Left colon (tissue), 2 donors: ENCODE measurements at regions not wholly inside any gene's neighbourhood (a gene's known extent, or its start where the extent isn't known, plus 50 kb on each side); places are given as distances from the start of the nearest gene placed in this dataset.
A peak's percentile ranks its signal among the peaks of the same experiment; 100 is the strongest.

Experiments used
- ATAC-seq: fragments of 200-7000 bp; cut with Tn5 transposase; one replicate; pipeline ENCODE4 v1.9.1; 2020; ENCODE audit warnings: mild to moderate bottlenecking, moderate library complexity
- DNase-seq, 2 donors: peaks; one replicate each; pipeline ENCODE4 v3.0.0-alpha.2; 2020
- intact Hi-C, 2 donors: fragments of 100-400 bp; cut with DNase I in 1 of 2; cut with micrococcal nuclease in 1 of 2; formaldehyde crosslinking; loops; one replicate each; pipeline versions ENCODE4 v1.11.2 to v1.14.0; 2022; cut with DNase I, micrococcal nuclease
- donor health status: DM: no; HTN: no; CAD: no.
- donor health status: DM: yes; HTN: yes; CAD: no.

DNA sequence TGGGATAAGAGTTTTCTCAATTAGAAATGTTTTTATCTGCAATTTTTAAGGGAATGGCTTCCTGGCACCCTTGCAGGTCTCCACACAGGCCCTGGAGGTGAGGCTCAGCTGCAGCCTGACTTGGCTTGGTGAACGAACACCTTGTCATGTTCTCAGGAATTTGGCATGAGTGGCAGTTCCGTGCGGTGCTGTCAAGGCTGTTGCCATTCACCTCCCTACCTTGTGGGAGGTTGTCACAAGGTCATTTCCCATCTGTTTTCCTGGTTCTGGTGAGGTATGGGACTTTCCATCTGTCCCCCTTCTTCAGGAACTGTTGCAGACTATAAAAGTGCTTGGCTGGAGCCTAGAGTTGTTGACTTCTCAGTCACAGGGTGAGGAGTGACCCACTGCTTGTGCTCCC, 82.9 kb downstream of the ELOVL4 start:
- intact Hi-C loops = no loop called here
- no peak for ATAC-seq

DNA sequence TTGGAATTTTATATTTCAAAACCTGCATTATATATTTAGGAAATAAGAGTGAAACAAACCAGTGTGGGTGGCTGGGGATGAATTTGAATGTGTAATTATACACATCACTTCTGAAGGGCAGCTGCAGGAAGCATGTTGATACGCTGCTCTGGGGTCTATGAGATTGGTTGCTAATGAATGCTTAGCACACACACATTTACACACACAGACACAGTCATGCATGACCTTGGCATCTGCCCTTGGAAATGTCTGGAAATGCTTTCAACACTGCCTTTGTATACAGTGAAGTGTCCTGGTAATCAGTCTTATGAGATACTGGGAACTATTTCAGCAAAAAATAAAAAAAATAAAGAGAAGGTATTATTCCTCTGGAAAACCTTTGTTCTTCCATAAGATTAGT, 83.4 kb downstream of the ELOVL4 start:
- intact Hi-C loops = no loop called here
- no peak for DNase-seq
- ATAC-seq = no peak

More for the DNA sequence above, 82.9 kb downstream of the ELOVL4 start:
- DNase-seq = no peak

DNA sequence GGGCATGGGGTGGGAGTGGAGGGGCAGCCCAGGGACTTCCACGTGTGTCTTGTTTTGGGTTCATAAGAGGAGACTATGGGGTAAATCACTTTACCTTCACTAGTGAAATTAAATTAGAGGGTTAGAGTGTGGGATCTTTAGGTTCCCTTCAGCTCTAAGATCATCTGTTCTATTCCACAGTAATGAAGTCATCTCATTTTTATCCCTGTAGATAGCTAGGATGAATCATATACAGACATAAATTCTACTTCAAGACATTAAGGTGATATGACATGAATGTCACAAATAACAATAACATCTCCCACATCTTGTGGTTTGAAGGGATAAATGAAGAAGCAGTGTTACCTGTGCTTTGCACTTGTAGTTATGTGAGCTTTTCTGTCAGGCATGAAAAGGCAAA, 83.8 kb downstream of the ELOVL4 start:
- no peak for DNase-seq
- intact Hi-C loops = no loop called here
- no peak for ATAC-seq

DNA sequence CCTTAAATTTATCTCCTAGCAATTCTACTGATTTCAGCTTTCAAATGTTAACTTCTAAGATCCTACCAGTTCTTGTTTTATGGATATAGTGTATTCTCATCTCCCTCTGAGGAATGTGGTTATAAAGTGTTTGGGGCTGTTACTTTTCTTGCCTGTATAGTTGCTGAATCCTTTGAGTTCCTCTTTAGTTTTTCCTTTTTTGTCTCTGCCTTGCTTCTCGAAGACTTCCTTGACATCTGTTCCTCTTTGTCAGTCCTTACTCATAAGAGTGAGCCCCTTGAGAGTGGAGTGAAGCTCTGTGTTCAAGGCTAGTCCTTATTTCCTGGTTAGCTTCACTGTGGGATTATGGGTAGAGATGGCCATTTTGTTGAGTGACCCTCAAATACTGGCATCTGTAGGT, 84.6 kb downstream of the ELOVL4 start:
- DNase-seq (no peak), ATAC-seq (no peak)
- intact Hi-C loops = no loop called here

DNA sequence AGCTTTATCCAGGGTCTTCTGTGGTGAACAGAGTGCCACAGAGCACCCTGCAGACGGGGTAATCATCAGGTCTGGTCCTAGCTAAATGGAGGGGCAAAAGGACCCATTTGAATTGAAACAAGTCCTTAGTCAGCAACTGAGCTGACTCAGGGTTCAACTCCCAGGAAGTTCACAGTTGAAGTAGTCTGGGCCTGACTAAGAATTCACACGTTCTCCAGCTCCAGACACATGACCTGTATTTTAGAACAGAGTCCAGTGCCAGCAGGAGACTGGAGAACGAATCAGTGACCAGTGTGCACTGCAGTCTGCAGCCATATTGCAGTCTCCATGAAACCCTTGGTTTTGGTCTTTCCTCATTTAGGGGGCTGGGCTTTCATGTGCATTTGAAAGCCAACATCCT, 85.2 kb downstream of the ELOVL4 start:
- no peak for ATAC-seq
- no peak for DNase-seq
- intact Hi-C loops = no loop called here

DNA sequence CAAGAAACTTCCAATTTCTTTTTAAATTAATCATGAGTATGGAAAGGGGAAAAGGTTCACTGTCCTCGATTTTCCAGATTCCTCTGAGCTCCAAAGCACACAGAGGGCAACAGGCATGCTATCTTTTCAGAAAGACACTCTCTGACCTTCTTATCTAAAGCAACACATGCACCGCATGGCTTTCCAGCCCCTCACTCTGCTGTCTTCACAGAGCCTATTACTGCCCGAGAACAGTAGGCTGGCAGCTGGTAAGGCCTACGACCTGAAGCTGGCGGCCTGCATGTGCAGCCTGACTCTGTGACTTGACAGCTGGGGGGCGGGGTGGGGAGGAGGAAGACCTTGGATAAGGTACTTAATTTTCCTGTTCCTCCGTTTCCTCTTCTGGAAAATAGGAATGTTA, 86.3 kb downstream of the ELOVL4 start:
- DNase-seq = no peak
- ATAC-seq = no peak
- intact Hi-C loops = no loop called here

DNA sequence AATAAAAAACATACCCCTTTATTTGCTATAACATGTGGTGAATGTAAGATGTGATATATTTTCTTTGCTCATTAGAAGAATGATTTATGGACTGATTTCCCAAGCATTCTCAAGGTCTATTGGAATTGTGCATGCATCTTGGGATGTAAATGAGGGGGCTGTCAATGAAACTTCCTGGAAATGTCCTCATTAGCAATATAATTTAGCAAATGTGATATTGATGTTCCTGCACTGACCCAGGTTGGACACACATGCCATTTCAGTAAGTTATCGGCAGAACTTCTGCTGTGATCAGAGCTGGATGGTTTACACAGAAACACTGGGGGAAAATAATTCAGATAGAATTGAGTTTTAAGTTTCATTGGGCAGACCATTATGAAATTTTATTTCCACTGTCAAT, 99.9 kb downstream of the ELOVL4 start:
- DNase-seq = no peak
- no peak for ATAC-seq
- intact Hi-C loops = no loop called here

DNA sequence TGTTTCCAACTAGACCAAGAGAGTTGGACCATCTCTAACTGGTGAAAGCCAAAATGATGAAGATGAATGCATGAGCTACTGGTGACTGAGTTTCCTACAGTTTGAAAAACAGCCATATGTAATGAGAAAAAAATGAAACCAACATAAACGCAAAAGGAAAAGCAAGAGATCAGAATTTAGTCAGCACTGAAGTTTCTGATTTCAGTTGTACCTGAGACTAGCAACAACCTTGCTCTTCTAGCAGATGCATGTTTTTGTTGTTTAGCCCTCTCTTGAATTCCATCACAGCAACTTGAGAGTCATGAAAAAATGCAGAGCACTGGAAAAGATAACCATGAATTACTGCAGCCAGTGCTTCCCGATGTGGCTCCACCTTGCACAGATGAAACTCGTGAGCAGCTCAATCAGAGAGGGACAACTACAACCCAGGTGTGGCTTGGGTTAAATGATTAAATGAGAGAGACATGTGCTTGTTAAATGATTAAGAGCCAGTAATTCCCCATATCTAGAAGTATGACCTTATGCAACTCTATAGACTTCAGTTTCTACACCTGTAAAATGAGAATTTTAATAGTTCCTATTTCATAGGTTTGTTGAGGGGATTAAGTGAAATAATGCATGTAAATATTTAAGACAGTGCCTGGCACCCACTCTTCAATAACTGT, 104.8 kb downstream of the ELOVL4 start:
- no peak for DNase-seq
- ATAC-seq = no peak
- intact Hi-C loops = no loop called here

DNA sequence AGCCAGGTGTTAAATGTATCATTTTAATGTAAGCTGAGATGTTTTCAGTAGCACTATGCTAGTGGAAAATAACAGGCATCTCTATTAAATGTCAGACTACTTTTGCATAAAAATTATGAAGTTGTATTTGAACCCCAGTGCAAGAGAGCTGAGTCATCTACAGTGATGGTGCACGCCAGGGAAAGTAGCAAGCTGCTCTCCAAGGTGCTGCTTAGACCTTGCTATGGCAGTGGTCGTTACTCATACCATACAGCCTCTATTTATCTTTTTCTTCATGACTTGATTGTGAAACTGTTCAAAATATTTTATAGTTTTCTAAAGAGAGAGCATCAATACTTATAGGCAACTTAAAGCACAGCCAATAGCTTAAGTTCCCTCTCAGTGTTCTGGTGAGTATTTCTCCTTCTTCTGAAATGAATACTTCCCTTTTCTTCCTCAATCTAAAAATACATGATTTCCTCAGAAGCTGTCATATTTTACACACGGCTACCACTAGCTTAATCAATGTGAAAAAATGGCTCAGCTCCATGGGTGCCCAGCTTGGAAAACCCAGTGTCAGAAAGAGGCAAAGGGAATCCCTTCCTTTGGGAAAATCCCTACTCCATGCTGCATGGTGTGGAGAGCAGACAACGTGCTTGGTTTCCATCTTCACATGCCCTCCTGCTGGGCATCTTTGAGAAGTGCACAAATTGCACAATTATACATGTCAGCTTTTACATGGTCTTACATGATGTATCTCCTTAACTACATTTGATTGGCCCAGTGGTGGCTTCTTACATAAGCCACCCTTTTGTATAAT, 105.6 kb downstream of the ELOVL4 start:
- intact Hi-C loops = no loop called here
- ATAC-seq = no peak

DNA sequence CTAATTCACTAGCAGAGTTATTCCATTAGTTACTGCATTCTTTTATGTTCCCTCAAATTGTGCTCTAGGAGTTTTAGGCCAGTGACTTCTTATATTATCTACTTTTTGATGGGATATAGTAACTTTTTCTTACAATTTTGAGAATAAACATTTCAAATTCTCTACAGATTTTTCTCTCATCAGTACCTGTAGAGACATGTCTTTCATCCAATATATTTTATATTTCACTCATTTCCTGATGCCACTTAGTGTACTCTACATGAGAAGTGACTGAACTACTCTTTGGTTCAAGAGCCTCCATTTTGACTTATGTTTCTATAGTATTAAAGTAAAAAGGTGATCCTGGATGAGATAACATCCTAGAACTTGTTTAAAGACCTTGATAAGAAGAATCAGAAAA, 108.5 kb downstream of the ELOVL4 start:
- intact Hi-C loops = no loop called here
- ATAC-seq (no peak), DNase-seq (no peak)

More for the DNA sequence above, 105.6 kb downstream of the ELOVL4 start:
- DNase-seq = no peak

DNA sequence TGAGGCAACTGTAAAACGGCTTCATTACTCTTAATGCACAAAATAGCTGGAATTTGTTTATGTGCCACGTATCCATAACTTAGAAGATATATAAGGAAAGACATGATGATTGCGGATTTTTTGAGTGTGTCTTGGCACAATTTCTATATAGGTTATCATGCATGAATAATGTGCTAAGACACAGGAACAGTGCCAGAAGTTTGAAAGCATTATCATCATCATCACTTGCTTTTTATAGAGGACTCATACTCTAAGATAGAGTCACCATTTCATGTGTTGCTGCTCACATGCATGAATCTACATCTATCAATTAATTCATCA, 113.4 kb downstream of the ELOVL4 start:
- intact Hi-C loops = no loop called here
- DNase-seq (no peak), ATAC-seq (no peak)

DNA sequence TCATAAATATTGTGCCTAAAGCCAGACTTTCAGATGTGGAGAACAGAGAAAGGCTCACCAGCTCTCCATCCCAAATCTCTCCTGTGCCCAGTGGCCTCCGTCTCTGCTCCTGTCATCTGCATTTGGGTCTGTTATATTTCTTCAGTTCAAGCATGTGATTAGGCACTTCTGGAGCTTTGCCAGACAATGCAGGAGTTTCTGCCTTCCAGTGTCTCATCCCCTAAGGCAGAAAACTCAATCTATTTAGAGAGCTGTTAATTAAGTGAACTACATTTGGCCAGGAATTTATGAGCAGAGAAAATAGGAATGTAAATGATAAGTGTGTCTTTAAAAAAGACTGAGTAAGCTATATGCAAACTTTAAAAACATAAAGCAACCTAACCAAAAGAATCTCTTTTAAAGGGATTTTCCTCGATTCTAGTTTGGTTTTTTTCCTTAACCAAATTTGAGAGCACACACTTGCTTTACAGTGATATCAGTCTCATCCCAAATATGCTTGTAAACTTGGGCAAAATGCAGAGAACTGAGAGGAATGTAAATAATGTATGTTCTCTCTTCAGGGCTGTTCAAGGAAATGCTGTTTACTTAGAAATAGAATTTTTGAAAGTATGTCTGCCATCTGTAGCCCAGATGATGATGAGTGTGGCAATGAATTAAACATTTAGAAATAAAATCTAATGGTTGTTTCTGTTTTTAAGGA, 113.9 kb downstream of the ELOVL4 start:
- ATAC-seq = no peak
- no peak for DNase-seq
- intact Hi-C loops = no loop called here

DNA sequence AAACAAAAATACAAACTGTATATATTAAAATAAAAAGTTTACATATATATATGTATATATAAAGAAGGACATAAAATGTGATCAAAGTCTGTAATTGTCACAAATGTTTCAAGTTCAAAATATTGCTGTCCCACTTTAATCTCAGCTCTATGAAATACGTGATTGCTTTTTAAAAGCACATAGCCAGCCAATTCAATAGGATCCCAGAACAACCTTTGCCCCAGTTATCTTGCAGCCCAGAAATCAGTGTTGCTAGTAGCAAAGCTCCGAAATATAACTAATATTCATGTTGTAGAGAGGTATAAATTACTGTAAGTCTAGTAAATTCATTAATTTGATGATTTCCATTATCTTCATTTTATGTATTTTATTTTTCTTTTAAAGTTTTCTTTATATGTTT, 114.6 kb downstream of the ELOVL4 start:
- DNase-seq (no peak), ATAC-seq (no peak)
- intact Hi-C loops = no loop called here

DNA sequence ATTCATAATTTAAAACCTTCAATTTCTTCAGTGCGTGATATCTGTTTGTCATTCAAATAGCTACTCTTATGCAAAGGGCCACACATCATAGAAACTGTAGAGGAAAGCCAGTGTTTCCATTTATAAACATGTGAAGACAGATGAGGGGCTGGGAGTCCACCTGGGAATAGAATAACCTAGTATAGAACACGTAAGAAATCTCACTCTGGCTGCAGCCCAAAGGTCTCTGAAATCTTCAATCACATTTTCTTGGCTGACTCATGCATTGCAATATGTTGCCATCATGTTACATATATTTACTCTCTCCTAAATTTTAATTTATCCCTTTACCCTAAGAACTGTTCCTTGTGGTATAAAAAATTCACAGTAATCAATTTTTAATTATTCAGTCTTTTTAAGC, 123.2 kb downstream of the ELOVL4 start:
- ATAC-seq = no peak
- intact Hi-C loops = no loop called here
- no peak for DNase-seq

DNA sequence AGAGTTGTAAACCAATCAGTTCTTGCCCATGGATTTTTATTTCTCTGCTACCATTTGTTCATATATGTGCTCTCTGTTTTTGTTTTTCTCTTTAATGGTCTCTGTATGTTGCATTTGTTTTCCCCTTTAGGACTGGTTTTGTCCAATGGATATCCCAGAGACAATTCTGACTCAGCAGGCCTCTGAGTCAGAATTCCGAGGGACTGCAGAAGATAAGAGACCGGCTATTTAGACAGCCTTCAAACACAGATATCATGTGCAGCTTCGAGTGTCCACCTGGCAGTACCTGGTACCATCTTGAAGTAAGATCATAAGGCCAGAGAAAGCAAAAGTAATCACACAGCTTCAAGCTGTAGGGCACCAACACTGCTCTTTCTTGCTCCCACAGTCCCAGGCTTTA, 125.5 kb downstream of the ELOVL4 start:
- no peak for DNase-seq
- no peak for ATAC-seq
- intact Hi-C loops = no loop called here

DNA sequence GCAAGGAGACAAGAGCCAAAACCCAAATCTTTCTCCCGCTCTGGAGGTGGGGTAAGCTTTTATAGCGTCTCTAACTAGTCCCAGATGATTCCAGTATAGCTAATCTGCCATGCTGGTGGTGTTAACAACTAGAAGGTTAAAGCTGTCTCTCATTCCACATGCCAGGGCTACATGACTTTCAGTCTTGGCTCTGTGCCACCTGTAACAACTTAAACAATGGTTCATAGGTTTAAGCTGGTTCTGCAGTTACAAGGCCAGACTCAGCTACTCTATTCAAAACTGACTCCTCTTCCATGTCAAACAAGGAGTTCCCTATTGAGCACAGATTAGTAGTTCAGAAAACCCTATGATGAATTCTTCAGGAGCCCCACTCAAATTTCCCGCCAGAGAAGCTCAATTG, 128.9 kb downstream of the ELOVL4 start:
- no peak for ATAC-seq
- DNase-seq = no peak
- intact Hi-C loops = no loop called here

DNA sequence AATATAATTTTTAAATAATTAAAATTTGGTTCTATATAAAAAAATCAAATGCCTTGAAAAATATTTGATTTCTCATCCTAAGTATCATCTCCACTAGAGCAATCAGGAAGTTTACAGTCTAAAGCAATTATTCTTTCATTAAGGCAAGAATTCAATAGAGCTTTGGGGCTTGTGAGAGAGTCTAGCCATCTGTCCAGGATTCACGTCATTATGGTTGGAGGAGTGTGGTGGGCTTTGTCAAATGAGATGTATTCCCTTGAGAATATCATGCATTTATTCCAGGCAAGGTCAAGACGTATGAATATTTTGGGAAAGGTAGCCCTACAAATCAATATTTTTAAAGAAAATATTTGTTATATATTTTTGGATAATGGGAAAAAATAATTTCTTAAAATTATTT, 132.4 kb downstream of the ELOVL4 start:
- intact Hi-C loops = no loop called here

DNA sequence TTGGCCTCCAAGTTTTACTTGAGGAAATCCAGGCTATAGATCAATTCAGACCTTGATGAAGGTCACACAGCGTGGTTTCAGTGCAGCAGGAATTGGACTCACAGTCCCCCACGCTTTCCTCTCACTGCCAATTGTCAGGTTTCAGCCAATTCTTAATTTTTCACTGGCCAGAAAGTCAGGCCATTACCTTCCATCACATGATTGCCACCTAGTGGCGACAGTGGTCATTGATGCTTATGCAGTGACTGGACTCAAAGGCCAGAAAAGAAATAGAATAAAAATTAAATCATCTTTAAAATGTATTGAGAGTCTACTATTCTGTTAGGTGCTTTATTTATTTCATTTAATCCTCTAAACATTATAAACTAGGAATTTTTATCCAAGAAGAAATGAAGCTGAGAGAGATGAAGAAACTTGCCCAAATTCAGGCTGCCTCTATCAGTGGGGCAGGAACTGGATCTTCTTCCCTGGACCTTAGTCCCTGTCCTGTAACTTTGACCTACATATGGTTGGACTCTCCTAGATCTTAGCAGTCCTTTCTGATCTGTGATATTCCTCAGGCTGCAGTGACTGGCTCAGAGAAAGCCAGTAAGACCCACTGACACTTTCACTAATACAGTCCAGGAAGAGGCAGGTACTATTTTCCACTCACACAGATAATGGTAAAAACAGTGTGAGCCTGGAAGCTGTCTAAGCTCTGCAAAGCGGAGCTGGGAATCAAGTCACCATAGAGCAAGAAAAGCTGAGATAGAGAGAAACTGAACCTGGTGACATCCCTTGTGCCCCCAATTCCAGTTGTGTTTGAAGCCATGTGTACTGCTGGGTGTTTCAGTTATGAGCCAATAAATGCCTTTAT, 133.3 kb downstream of the ELOVL4 start:
- intact Hi-C loops = no loop called here
- DNase-seq (peak; percentile 29 to 80), ATAC-seq (peak; percentile 52)

More for the DNA sequence above, 132.4 kb downstream of the ELOVL4 start:
- DNase-seq = no peak
- no peak for ATAC-seq

DNA sequence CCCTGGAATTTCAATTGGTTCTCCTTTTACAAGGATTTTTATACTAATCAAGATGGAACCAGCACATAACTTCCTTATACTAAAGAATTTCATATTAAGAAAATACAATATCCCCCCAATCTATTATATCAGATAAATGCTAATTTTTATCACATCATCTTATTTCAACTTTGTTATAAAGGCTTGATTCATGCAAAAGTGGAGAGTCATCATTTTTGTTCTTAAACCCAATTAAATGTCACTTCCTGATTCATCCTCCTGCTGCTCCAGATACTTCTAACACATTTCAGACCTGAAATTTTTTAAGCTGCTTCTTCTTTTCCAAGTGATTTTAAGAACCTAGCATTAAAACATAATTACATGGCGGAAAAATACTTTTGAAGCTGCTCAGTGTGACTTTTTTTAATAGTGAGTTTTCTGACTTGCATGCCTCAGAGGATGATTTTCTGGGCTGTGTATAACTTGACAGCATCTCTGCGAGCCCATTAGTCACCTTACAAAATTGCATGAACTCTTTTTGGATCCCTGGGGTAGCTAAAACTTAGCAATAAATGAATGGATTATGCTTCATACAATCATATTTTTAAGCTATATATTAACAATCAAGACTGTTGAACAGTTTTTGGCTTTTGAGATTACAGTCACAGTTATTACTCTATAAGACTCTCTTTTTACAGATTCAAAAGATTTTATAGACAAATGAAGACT, 134.1 kb downstream of the ELOVL4 start:
- intact Hi-C loops = no loop called here
- ATAC-seq (no peak), DNase-seq (no peak)
